GM12878 (cell line): ENCODE measurements at regions not wholly inside any gene's neighbourhood (a gene's known extent, or its start where the extent isn't known, plus 50 kb on each side); places are given as distances from the start of the nearest gene placed in this dataset.

Experiments used
- BHLHE40 ChIP-seq, 2 experiments: fragments of 450-650 bp in 1 of 2; IDR thresholded peaks; 2 replicates each; pipeline ENCODE4 v1.6.1; 2011 to 2017; ENCODE audit warnings: low read depth in 2 of 2, borderline replicate concordance in 1 of 2, improper control_type of control experiment in 1 of 2, low read length in 1 of 2, mild to moderate bottlenecking in 1 of 2
- E2F4 ChIP-seq: IDR thresholded peaks from 2 replicates; pipeline ENCODE4 v1.6.1; 2012; ENCODE audit warnings: low read depth, low read length, improper control_type of control experiment
- FOXM1 ChIP-seq: IDR thresholded peaks from 2 replicates; pipeline ENCODE4 v1.6.1; 2012; ENCODE audit warnings: low read depth, mild to moderate bottlenecking, inconsistent platforms, low read length, moderate library complexity
- NR2F1 ChIP-seq: fragments of 450-650 bp; conservative IDR thresholded peaks from 2 replicates; pipeline ENCODE4 v1.6.1; 2017; ENCODE audit warnings: mild to moderate bottlenecking
- POLR2A ChIP-seq: IDR thresholded peaks from 2 replicates; pipeline ENCODE4 v1.6.1; 2011; ENCODE audit warnings: low read depth, mild to moderate bottlenecking, low read length
- POLR2AphosphoS5 ChIP-seq: IDR thresholded peaks from 2 replicates; pipeline ENCODE4 v1.6.1; 2011; ENCODE audit warnings: mild to moderate bottlenecking, low read length, inconsistent platforms
- SRF ChIP-seq, 2 experiments: IDR thresholded peaks; 2 replicates each; pipeline ENCODE4 v1.6.1; 2011; ENCODE audit warnings: low read depth in 2 of 2, low read length in 2 of 2, mild to moderate bottlenecking in 1 of 2, moderate library complexity in 1 of 2
- TAF1 ChIP-seq: IDR thresholded peaks from 2 replicates; pipeline ENCODE4 v1.6.1; 2011; ENCODE audit warnings: mild to moderate bottlenecking, low read depth, low read length, borderline replicate concordance
- ZNF217 ChIP-seq: fragments of 450-650 bp; IDR thresholded peaks from 2 replicates; pipeline ENCODE4 v1.6.1; 2017; ENCODE audit warnings: antibody characterized with exemption, mild to moderate bottlenecking
- TF ChIP-seq, protein P1 (sequence below): fragments of 450-650 bp; IDR thresholded peaks from 2 replicates; pipeline ENCODE4 v1.6.1; 2018; ENCODE audit warnings: borderline replicate concordance, mild to moderate bottlenecking; ENCODE audit not compliant: partially characterized antibody
- TF ChIP-seq, protein P2 (sequence below), 3 experiments: IDR thresholded peaks in 2 of 3; conservative IDR thresholded peaks in 1 of 3; 2 replicates each; pipeline ENCODE4 v1.5.1; 2011; ENCODE audit warnings: low read depth in 3 of 3, low read length in 3 of 3, mild to moderate bottlenecking in 3 of 3, control low read depth in 2 of 3, moderate library complexity in 2 of 3, inconsistent platforms in 1 of 3, mixed read lengths in 1 of 3; ENCODE audit not compliant: control insufficient read depth in 2 of 3, insufficient read depth in 1 of 3; ENCODE audit errors: extremely low read depth in 1 of 3
- TF ChIP-seq, protein P3 (sequence below): IDR thresholded peaks from 2 replicates; pipeline ENCODE4 v1.6.1; 2012; ENCODE audit warnings: low read length, inconsistent platforms

GRCh38 chr1:24988558-24988912 is 58.5 kb upstream of the RUNX3 start:
- TF ChIP-seq, protein P1, sequence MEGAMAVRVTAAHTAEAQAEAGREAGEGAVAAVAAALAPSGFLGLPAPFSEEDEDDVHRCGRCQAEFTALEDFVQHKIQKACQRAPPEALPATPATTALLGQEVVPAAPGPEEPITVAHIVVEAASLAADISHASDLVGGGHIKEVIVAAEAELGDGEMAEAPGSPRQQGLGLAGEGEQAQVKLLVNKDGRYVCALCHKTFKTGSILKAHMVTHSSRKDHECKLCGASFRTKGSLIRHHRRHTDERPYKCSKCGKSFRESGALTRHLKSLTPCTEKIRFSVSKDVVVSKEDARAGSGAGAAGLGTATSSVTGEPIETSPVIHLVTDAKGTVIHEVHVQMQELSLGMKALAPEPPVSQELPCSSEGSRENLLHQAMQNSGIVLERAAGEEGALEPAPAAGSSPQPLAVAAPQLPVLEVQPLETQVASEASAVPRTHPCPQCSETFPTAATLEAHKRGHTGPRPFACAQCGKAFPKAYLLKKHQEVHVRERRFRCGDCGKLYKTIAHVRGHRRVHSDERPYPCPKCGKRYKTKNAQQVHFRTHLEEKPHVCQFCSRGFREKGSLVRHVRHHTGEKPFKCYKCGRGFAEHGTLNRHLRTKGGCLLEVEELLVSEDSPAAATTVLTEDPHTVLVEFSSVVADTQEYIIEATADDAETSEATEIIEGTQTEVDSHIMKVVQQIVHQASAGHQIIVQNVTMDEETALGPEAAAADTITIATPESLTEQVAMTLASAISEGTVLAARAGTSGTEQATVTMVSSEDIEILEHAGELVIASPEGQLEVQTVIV = no peak
- TF ChIP-seq, protein P2, sequence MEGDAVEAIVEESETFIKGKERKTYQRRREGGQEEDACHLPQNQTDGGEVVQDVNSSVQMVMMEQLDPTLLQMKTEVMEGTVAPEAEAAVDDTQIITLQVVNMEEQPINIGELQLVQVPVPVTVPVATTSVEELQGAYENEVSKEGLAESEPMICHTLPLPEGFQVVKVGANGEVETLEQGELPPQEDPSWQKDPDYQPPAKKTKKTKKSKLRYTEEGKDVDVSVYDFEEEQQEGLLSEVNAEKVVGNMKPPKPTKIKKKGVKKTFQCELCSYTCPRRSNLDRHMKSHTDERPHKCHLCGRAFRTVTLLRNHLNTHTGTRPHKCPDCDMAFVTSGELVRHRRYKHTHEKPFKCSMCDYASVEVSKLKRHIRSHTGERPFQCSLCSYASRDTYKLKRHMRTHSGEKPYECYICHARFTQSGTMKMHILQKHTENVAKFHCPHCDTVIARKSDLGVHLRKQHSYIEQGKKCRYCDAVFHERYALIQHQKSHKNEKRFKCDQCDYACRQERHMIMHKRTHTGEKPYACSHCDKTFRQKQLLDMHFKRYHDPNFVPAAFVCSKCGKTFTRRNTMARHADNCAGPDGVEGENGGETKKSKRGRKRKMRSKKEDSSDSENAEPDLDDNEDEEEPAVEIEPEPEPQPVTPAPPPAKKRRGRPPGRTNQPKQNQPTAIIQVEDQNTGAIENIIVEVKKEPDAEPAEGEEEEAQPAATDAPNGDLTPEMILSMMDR (IDR thresholded peaks at IDR 0.05 in 2 of 3, conservative IDR thresholded peaks at IDR 0.05 in 1 of 3; ENCODE audit: control insufficient read depth in 2 of 3, extremely low read depth in 1 of 3, insufficient read depth in 1 of 3, low read depth in 3 of 3, low read length in 3 of 3) = no peak
- TF ChIP-seq POLR2A (no peak), ZNF217 (no peak), TAF1 (no peak), SRF (IDR thresholded peaks at IDR 0.05; ENCODE audit: low read depth in 2 of 2, low read length in 2 of 2) (no peak), E2F4 (no peak), POLR2AphosphoS5 (no peak), FOXM1 (no peak), NR2F1 (no peak), BHLHE40 (IDR thresholded peaks at IDR 0.05; ENCODE audit: borderline replicate concordance in 1 of 2, low read depth in 2 of 2, low read length in 1 of 2) (no peak)
- TF ChIP-seq, protein P3, sequence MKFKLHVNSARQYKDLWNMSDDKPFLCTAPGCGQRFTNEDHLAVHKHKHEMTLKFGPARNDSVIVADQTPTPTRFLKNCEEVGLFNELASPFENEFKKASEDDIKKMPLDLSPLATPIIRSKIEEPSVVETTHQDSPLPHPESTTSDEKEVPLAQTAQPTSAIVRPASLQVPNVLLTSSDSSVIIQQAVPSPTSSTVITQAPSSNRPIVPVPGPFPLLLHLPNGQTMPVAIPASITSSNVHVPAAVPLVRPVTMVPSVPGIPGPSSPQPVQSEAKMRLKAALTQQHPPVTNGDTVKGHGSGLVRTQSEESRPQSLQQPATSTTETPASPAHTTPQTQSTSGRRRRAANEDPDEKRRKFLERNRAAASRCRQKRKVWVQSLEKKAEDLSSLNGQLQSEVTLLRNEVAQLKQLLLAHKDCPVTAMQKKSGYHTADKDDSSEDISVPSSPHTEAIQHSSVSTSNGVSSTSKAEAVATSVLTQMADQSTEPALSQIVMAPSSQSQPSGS = no peak
